CD4-positive, alpha-beta T cell (primary cell): ENCODE measurements at regions not wholly inside any gene's neighbourhood (a gene's known extent, or its start where the extent isn't known, plus 50 kb on each side); places are given as distances from the start of the nearest gene placed in this dataset.
"Not testable (repeated sequence)": the region's sequence is repeated elsewhere in the genome, so short reads cannot be mapped to it uniquely, and the experiment has no call there.

Experiments used
- ATAC-seq: fragments of 200-7000 bp; cut with Tn5 transposase; one replicate; pipeline ENCODE4 v1.10.0; 2022; ENCODE audit warnings: mild to moderate bottlenecking; ENCODE audit not compliant: poor library complexity
- CTCF ChIA-PET: fragments of 350-600 bp; sonication (Branson Sonifier 250); formaldehyde crosslinking; loops from one replicate; lab custom pipeline; 2021; ENCODE audit warnings: antibody characterized with exemption, inconsistent platforms; lab: Charles Lee
- POLR2A ChIA-PET: fragments of 350-600 bp; sonication (Branson Sonifier 250); formaldehyde crosslinking; loops from one replicate; lab custom pipeline; 2021; ENCODE audit warnings: antibody characterized with exemption, inconsistent platforms; lab: Charles Lee
- DNase-seq, 14 experiments: peaks; one replicate each; pipeline ENCODE4 v3.0.0-alpha.2; 2013 to 2020; ENCODE audit warnings: mixed read lengths in 2 of 14
- H3K27ac ChIP-seq, 2 donors: one replicate each; pipeline versions ENCODE4 v1.5.1 to v1.7.0; 2013; ENCODE audit warnings: low read length in 2 of 2, low read depth in 1 of 2, mild to moderate bottlenecking in 1 of 2
- H3K27me3 ChIP-seq, 2 experiments: 1 replicate in 1 of 2; 2 replicates in 1 of 2; pipeline versions ENCODE4 v1.6.1 to v1.7.0; 2013; ENCODE audit warnings: low read length in 2 of 2, control low read depth in 1 of 2, mild to moderate bottlenecking in 1 of 2, moderate library complexity in 1 of 2; ENCODE audit not compliant: insufficient read depth in 2 of 2, control insufficient read depth in 1 of 2
- H3K36me3 ChIP-seq: one replicate; pipeline ENCODE4 v1.6.1; 2013; ENCODE audit warnings: low read length, control low read depth; ENCODE audit not compliant: insufficient read depth
- H3K4me1 ChIP-seq: one replicate; pipeline ENCODE4 v1.6.1; 2013; ENCODE audit warnings: low read length, control low read depth; ENCODE audit not compliant: insufficient read depth
- H3K4me3 ChIP-seq: one replicate; pipeline ENCODE4 v1.5.1; 2013; ENCODE audit warnings: mild to moderate bottlenecking, low read length, moderate library complexity
- H3K9me3 ChIP-seq, 2 experiments: 1 replicate in 1 of 2; 2 replicates in 1 of 2; pipeline versions ENCODE4 v1.6.1 to v1.7.0; 2013; ENCODE audit warnings: low read length in 2 of 2, mild to moderate bottlenecking in 2 of 2, control low read depth in 1 of 2, moderate library complexity in 1 of 2; ENCODE audit not compliant: control insufficient read depth in 1 of 2, insufficient read depth in 1 of 2
- H3K27ac Mint-ChIP-seq: one replicate; pipeline ENCODE4 v1.8.0; 2020; ENCODE audit warnings: mixed read lengths
- H3K27me3 Mint-ChIP-seq: one replicate; pipeline ENCODE4 v1.8.0; 2021; ENCODE audit warnings: mixed read lengths
- H3K36me3 Mint-ChIP-seq: one replicate; pipeline ENCODE4 v1.8.0; 2021; ENCODE audit warnings: low read depth, mixed read lengths
- H3K4me1 Mint-ChIP-seq: one replicate; pipeline ENCODE4 v1.8.0; 2021; ENCODE audit warnings: low read depth, mixed read lengths
- H3K4me3 Mint-ChIP-seq: one replicate; pipeline ENCODE4 v1.8.0; 2020; ENCODE audit warnings: mild to moderate bottlenecking, mixed read lengths
- H3K9me3 Mint-ChIP-seq: one replicate; pipeline ENCODE4 v1.8.0; 2020; ENCODE audit warnings: mixed read lengths
- CTCF ChIP-seq: fragments of 200-600 bp; IDR thresholded peaks from one replicate; pipeline ENCODE4 v1.8.0; 2022; ENCODE audit warnings: antibody characterized with exemption, mild to moderate bottlenecking
- intact Hi-C, 2 experiments: fragments of 100-400 bp; cut with DNase I in 1 of 2; cut with micrococcal nuclease in 1 of 2; formaldehyde crosslinking; loops; one replicate each; pipeline versions ENCODE4 v1.15.1 to v1.9.0; 2023 to 2025; cut with DNase I, micrococcal nuclease

GRCh38 chr2:161504628-161505289 is 88.7 kb downstream of the TBR1 start:
- H3K4me3 Mint-ChIP-seq, H3K27me3 ChIP-seq, H3K4me1 ChIP-seq, H3K4me3 ChIP-seq, H3K36me3 ChIP-seq, DNase-seq, H3K9me3 Mint-ChIP-seq, H3K36me3 Mint-ChIP-seq, H3K27ac Mint-ChIP-seq, H3K27ac ChIP-seq, intact Hi-C loops, CTCF ChIA-PET, ATAC-seq, POLR2A ChIA-PET, H3K9me3 ChIP-seq: not testable (repeated sequence)
- Mint-ChIP-seq H3K27me3 (peaks cover 27% of the 10 kb centered on the region), H3K4me1 (peaks cover 12% of the 10 kb centered on the region)

GRCh38 chr2:161505466-161505865 is 89.4 kb downstream of the TBR1 start:
- H3K4me3 Mint-ChIP-seq, POLR2A ChIA-PET, intact Hi-C loops: not testable (repeated sequence)

GRCh38 chr2:161513295-161514032 is 97.4 kb downstream of the TBR1 start:
- DNase-seq, H3K27ac ChIP-seq, H3K4me1 ChIP-seq, H3K4me3 ChIP-seq, H3K27me3 ChIP-seq, H3K4me1 Mint-ChIP-seq, H3K36me3 Mint-ChIP-seq, CTCF ChIA-PET, ATAC-seq, POLR2A ChIA-PET, H3K9me3 ChIP-seq, intact Hi-C loops, H3K27ac Mint-ChIP-seq, H3K36me3 ChIP-seq, H3K4me3 Mint-ChIP-seq: not testable (repeated sequence)
- Mint-ChIP-seq H3K27me3 (peaks cover 22% of the 10 kb centered on the region), H3K9me3 (peaks cover 11% of the 10 kb centered on the region)

More at GRCh38 chr2:161505466-161505865, 89.4 kb downstream of the TBR1 start:
- H3K4me3 ChIP-seq, H3K27ac ChIP-seq, H3K9me3 ChIP-seq, H3K4me1 ChIP-seq, ATAC-seq, H3K36me3 ChIP-seq, H3K27me3 ChIP-seq, H3K9me3 Mint-ChIP-seq, H3K36me3 Mint-ChIP-seq, DNase-seq, H3K27ac Mint-ChIP-seq, CTCF ChIA-PET: not testable (repeated sequence)
- H3K4me1 Mint-ChIP-seq: peaks cover 12% of the 10 kb centered on the region
- peaks cover 27% of the 10 kb centered on the region for H3K27me3 Mint-ChIP-seq

- POLR2A ChIA-PET: no interaction called here
These were observed 101.4 kb upstream of the SLC4A10 start for GRCh38 chr2:161522796-161523195.

More at GRCh38 chr2:161522796-161523195, 101.4 kb upstream of the SLC4A10 start:
- Histone ChIP-seq H3K27me3 (no peaks in the 10 kb centered on the region), H3K36me3 (no peaks in the 10 kb centered on the region), H3K4me1 (no peaks in the 10 kb centered on the region), H3K4me3 (no peak overlapping the region), H3K27ac (no peak overlapping the region), H3K9me3 (peaks cover 11 to 13% of the 10 kb centered on the region in 2 experiments)
- peaks cover 9% of the 10 kb centered on the region for H3K9me3 Mint-ChIP-seq
- no peaks in the 10 kb centered on the region for H3K27me3 Mint-ChIP-seq
- H3K36me3 Mint-ChIP-seq: no peaks in the 10 kb centered on the region
- TF ChIP-seq CTCF: no peak
- H3K4me1 Mint-ChIP-seq: no peaks in the 10 kb centered on the region
- no peak for DNase-seq
- no peak for ATAC-seq
- H3K27ac Mint-ChIP-seq: no peak overlapping the region
- H3K4me3 Mint-ChIP-seq: no peak overlapping the region
- intact Hi-C loops: no loop called here
- CTCF ChIA-PET: no interaction called here
